ENCODE measurements at regions not wholly inside any gene's neighbourhood (a gene's known extent, or its start where the extent isn't known, plus 50 kb on each side); places are given as distances from the start of the nearest gene placed in this dataset.

- Histone ChIP-seq H4K20me1 (ENCODE audit: low read depth) (no peaks in the 10 kb centered on the region), H3F3A (ENCODE audit: low read depth) (no peaks in the 10 kb centered on the region), H3K27me3 (no peaks in the 10 kb centered on the region), H3K9ac (no peak overlapping the region), H3K4me2 (no peak overlapping the region), H2AFZ (replicated peaks) (no peak overlapping the region), H3K36me3 (no peaks in the 10 kb centered on the region), H3K27ac (no peak overlapping the region), H3K4me1 (no peaks in the 10 kb centered on the region), H3K79me2 (ENCODE audit: low read depth) (no peaks in the 10 kb centered on the region), H3K4me3 (no peak overlapping the region), H3K9me3 (ENCODE audit: low read depth) (no peaks in the 10 kb centered on the region)
- Mint-ChIP-seq H3K27ac (no peak overlapping the region), H3K4me3 (no peak overlapping the region), H3K4me1 (no peaks in the 10 kb centered on the region), H3K36me3 (no peaks in the 10 kb centered on the region), H3K27me3 (ENCODE audit: insufficient read depth, low read depth) (peaks cover 5% of the 10 kb centered on the region), H3K9me3 (no peaks in the 10 kb centered on the region)
- TF ChIP-seq EZH2 (IDR thresholded peaks at IDR 0.05) = no peak
- no peak for TF ChIP-seq EZH2phosphoT487 (IDR thresholded peaks at IDR 0.05)
- no peak for TF ChIP-seq CTCF (IDR thresholded peaks at IDR 0.05)
- no peak for DNase-seq (ENCODE audit: low spot score)
Observed at GRCh38 chr12:115261691-115262398, 577.9 kb upstream of the TBX3 start.

GRCh38 chr12:115260762-115261675 lies 577.0 kb upstream of the TBX3 start:
- H3K4me3 Mint-ChIP-seq = no peak overlapping the region
- H3K36me3 Mint-ChIP-seq = no peaks in the 10 kb centered on the region
- no peaks in the 10 kb centered on the region for H3K4me1 Mint-ChIP-seq
- Histone ChIP-seq H3F3A (ENCODE audit: low read depth) (no peaks in the 10 kb centered on the region), H3K9ac (no peak overlapping the region), H3K27me3 (no peaks in the 10 kb centered on the region), H3K4me2 (no peak overlapping the region), H2AFZ (replicated peaks) (no peak overlapping the region), H3K36me3 (no peaks in the 10 kb centered on the region), H3K4me3 (no peak overlapping the region), H3K27ac (no peak overlapping the region), H3K79me2 (ENCODE audit: low read depth) (no peaks in the 10 kb centered on the region), H3K9me3 (ENCODE audit: low read depth) (no peaks in the 10 kb centered on the region), H3K4me1 (no peaks in the 10 kb centered on the region), H4K20me1 (ENCODE audit: low read depth) (no peaks in the 10 kb centered on the region)
- no peaks in the 10 kb centered on the region for H3K9me3 Mint-ChIP-seq
- TF ChIP-seq CTCF (IDR thresholded peaks at IDR 0.05) = no peak
- no peak for TF ChIP-seq EZH2phosphoT487 (IDR thresholded peaks at IDR 0.05)
- TF ChIP-seq EZH2 (IDR thresholded peaks at IDR 0.05) = no peak
- H3K27ac Mint-ChIP-seq = no peak overlapping the region
- no peak for DNase-seq (ENCODE audit: low spot score)
- peaks cover 4% of the 10 kb centered on the region for H3K27me3 Mint-ChIP-seq (ENCODE audit: insufficient read depth, low read depth)

GRCh38 chr12:115259968-115260747 lies 576.2 kb upstream of the TBX3 start:
- no peak for DNase-seq (ENCODE audit: low spot score)
- H3K9ac ChIP-seq = no peak overlapping the region
- H3K9me3 Mint-ChIP-seq = no peaks in the 10 kb centered on the region
- H3K36me3 Mint-ChIP-seq = no peaks in the 10 kb centered on the region
- H2AFZ ChIP-seq (replicated peaks) = no peak overlapping the region
- no peaks in the 10 kb centered on the region for H3F3A ChIP-seq (ENCODE audit: low read depth)
- no peak overlapping the region for H3K4me3 ChIP-seq
- no peaks in the 10 kb centered on the region for H3K79me2 ChIP-seq (ENCODE audit: low read depth)
- no peak overlapping the region for H3K4me2 ChIP-seq
- no peaks in the 10 kb centered on the region for H3K9me3 ChIP-seq (ENCODE audit: low read depth)
- H3K27ac ChIP-seq = no peak overlapping the region
- H3K27me3 ChIP-seq = no peaks in the 10 kb centered on the region
- H4K20me1 ChIP-seq (ENCODE audit: low read depth) = no peaks in the 10 kb centered on the region
- H3K27ac Mint-ChIP-seq = no peak overlapping the region
- H3K4me1 ChIP-seq = no peaks in the 10 kb centered on the region
- H3K27me3 Mint-ChIP-seq (ENCODE audit: insufficient read depth, low read depth) = peaks cover 4% of the 10 kb centered on the region
- no peaks in the 10 kb centered on the region for H3K36me3 ChIP-seq
- no peak overlapping the region for H3K4me3 Mint-ChIP-seq
- TF ChIP-seq EZH2phosphoT487 (IDR thresholded peaks at IDR 0.05) = no peak
- no peaks in the 10 kb centered on the region for H3K4me1 Mint-ChIP-seq
